GM19468 (cell line): ENCODE measurements at regions not wholly inside any gene's neighbourhood (a gene's known extent, or its start where the extent isn't known, plus 50 kb on each side); places are given as distances from the start of the nearest gene placed in this dataset.

Experiments
- ATAC-seq: cut with Tn5 transposase; IDR thresholded peaks from one replicate; pipeline ENCODE4 v1.9.1; 2021; ENCODE audit warnings: mild to moderate bottlenecking, moderate library complexity, moderate number of reproducible peaks; ENCODE audit not compliant: unreplicated experiment; ENCODE audit errors: extremely low read depth

DNA sequence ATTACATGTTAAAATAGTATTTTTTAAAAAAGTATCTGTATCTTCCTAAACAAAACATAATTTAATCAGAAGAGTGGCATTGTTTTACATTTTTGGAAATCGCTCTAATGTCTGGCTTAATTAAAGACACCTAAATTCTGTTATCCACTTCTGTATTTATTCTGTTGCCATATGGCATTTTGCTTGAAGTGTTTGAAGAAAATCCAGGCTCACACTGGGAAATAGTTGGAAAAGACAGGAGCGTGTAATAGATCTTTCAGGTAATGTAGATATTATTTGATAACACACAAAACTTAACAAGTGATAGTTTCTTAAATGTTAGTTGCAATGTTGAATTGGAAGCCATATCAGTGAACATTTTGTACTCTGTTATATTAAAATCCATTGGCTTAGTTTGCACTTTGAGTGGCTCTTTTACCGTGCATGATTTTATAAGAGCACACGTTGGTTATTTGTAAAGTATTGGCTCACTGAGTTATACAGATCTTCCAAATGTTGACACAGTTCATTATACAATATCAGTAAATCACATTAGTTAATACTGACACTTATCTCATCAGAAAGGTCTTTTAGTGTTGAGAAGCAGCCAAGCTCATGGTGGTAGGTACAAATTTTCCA is 128.4 kb upstream of the NPVF start:
- ATAC-seq: no peak

DNA sequence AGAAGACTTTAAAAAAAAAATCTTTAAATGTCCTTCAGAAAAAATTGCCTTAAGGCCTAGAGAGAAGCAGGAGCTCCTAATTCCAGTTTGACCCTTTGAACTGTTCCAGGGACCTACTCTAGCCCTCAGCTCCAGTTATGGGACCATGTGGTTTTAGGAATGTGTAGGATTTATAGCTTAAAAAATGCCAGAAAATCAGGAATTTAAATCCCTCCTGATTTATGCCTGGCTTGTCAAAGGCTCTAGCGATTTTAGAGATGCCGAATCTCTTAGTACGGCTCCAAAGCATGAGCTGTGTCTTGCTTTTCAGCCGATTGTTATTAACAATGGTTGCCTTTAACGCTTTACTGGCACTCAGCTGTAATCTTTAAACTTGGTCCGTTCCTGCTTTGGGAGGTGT is 130.6 kb upstream of the NPVF start:
- ATAC-seq: no peak

DNA sequence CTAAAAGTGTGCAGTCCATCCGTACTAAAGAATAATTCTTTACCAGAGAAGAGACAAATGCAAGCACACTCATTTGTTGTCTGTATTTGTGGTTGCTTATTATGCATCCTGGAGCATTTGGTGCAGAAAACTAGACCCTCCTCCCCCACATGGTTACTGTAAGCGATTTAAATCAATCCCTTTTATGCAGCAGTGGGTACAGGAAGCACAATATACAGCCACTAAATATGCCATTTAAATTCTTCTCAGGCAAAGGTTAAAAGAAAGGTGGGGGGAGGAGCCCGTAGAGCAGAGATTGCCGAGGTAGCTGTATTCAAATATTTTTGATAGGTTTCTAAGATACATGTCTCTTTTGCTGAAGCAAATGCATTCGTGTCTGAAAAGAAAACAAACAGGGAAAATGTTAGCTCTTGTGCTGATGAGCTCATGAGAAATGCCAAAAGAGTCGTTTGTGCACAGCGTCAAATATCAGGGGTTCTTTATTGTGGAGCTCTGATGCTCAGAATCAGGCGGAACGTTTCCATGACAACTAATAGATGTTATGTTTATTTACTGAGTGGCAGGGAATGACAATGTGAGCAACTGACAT is 131.3 kb upstream of the NPVF start:
- ATAC-seq: no peak

DNA sequence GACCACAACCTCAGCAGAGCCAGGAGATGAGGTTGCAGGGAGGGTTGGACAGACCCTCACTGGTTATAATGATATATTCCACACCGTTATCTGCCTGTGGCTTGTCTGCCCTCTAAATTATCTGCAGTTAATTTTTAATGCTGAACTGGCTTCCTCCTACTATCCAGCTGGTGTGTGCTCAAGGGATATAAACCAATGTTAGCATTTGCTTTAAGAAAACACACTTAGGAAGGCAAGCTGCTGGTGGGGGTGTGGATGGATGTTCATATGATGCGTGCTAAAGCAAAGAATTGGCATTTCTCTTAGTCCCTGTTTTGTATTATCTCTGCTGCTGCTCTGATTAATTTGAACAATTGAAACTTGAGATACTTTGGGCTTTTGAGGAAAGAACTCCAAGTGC is 132.2 kb upstream of the NPVF start:
- no peak for ATAC-seq

DNA sequence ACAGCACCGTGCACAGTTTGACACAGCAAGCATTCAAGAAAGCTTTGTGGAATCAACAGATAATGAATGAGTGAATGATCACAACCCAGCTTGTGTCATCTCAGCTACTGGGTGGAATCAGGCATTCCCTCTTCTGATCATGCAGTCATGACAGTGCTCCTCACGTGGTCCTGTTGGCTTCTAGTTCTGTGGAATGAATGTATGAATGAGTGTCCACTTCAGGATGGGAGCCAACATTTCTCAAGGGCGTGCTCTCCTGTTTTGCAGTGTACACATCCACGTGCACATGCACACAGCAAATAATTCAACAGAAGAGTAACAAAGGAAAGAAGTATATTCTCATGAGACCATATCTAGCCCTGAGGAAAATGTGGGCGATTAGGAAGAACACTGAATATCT is 133.1 kb upstream of the NPVF start:
- ATAC-seq: no peak

DNA sequence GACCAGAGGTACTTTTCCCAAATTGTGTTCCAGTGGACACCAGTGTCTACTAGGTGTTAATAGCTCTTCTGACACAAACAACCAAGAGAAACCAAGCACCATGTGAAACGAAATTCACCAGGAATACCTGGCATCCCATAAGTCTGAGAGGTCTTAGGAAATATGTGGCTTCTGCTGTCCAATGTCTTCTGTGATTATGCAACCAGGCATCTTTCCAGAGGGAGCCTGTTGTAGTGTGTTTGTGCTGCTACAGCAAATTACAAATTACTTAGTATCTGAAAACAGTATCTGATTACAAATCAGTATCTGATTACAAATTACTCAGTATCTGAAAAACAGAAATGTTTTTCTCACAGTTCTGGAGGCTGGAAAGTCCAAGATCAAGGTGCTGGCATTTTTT is 133.6 kb upstream of the NPVF start:
- ATAC-seq: no peak

DNA sequence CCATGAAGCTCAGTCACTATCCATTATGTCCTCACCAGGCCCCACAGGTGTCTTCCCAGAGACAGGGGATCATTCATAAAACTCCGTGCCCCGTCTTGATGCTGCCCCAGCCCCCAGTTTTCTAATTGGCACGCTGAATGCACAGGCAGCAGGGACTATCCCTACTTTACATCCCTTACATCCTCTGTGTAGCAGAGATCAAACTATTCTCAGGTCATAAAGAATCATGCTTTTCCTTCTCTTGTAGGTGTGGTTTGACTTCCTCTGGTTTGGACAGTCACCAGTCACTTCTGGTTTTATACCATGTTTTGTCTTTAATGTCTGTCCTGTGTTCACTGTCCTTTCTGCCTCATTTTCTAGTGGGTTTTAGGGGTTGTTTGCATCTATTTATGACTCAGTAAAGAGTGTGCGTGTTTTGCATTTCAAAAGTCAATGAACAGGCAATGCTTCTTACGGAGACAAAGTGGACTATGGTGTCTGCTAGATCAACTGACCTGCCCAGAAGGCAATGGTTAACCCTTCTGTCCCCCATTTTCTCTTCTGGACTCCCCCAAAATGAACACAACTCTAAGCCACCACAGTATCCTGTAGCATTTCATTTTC is 140.4 kb upstream of the NPVF start:
- ATAC-seq: no peak

DNA sequence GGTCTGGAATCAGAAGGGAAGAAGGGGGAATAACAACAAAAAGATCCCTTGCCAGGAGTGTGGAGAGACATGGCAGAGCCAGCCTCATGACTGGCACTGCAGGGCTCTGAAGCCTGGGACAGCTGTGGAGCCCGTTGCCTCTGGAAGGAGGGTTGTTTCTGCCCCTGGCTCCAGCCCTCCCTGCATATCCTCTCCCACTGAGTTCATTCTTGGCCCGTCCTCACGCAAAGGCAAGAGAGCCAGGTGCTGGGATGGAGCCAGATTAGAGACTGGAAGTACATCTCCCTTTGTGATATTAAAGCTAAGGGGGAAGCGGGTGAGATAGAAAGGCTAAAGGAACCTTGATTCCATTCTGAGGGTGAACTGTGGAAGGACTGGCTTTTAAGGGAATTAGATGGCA is 141.5 kb upstream of the NPVF start:
- ATAC-seq: no peak

DNA sequence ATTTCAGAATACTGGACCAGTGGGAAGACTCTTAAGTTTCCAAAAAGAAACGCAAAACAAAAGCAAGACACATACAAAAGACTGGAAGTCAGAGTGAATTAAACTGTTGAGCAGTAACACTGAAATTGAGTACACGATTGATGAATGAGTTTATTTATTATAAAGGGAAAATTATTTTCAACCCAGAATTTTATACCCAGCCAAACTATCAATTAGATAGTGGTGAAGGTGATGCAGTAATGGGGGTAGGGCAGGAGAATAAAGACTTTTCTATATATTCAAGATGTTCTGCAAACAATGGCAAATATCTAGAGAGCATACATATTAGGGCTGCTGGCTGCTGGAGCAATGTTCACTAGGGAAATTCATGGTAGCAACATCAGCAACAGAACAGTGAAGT is 143.7 kb upstream of the NPVF start:
- ATAC-seq: no peak

DNA sequence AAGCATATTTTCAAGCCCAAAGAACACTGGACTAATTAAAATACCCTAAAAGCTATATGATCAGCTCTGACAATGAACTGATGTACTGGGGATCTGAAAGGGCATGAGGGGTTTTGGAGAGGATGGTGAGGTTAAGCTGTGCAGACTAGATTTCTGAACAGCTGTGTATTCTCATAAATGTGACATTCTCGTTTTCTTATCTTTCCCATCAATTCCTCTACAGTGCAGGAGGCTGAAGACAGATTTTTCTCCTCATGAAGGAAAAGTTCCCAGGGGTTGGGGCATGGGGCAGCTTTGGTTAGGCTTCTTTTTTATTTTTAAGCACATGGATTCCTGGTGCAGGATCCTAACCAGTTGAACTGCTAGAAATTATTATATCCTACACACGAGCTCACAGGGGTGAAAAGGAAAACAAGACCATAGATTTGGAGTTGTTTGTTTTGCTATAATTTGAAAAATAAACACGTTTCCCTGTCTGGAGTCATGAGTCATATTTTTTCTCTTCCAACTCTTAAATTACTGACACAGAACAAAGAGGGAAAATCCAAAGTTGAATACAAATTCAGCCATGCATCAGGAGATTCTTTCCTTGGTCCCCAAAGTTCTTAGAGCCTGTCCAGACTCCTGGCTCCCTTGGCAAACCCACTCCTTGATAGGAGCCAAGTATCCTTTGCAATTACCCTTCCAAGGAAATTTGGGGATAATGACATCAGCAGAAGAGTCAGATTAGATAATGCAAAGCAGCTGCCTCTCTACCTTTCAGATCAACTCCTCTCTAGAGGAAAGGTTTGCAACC is 147.7 kb upstream of the NPVF start:
- ATAC-seq: no peak

DNA sequence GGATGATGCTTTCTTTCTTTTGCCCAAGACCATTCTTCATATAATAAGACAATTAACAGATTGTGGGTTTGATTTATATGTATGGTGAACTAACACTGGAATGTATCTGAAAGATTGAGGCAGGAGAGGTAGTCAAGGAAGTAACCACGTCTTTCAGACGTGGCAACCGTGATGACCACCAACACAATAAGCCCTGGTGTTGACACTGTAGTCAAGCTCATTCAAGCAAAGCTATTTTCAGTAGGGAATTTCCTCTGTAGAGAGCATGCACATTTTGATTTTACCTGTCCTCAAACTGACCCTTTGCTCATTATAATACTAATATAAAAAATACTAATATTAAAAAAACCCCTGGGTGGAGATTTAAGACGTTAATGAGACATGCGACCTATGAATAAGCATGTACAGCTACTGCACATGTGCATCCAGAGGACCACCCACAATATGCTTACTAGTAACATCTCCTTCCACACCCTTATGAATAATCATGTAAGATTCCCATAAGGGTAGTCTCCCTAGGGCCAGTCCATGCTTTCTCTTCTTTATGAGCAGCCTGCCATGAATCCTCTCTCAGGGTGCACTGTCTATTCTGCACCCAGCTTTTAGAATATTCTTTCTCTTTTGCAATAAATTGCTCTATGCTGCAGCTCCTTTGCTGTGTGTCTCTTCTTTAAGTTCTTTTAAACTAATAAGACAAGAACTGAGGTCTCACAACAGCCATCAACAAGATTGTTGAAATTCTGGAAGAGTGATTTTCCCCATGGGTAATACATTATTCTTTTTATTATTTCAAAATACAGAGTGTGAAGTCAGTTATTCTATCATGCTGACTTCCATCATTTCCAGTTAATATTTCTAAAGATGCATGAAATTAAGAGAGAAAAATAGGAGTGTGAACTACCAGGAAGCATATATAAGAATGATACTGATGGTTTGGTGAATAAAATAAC is 151.3 kb upstream of the NPVF start:
- ATAC-seq: no peak

DNA sequence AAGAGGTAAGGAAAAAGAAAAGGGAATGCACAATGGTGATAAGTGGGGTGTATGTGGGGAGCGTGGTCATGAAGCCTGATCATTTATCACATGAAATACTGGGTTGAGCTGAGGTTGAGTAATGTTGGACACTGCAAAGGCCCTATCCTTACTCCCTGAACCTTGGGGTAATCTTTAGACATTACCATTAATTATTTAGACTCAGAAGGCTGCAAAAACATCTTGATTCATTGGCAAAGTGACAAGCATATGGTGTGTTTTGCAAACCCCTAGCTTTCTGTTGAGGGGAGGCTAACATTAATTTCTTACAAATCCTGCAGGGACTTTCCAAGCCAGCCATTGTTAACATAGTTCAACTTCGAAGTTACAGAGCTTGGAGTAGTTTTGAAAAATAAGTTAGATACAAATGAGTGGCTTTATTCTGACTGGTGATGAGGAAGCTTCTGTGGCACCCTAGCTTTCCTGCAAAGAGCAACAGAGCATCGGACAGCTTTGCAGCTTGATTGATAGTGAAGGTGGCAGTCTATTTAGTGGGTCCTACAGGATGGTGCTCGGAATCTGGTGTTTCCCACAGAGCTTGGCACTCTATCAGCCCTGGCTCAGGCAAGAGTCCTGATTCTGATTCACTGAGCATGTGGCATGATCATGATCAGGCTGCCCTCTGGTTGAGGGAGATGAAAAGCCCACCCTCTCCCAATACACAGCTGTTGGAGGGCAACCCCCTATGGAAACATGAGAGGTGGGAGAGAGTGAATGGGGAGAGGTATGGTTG is 153.7 kb upstream of the NPVF start:
- ATAC-seq: no peak

DNA sequence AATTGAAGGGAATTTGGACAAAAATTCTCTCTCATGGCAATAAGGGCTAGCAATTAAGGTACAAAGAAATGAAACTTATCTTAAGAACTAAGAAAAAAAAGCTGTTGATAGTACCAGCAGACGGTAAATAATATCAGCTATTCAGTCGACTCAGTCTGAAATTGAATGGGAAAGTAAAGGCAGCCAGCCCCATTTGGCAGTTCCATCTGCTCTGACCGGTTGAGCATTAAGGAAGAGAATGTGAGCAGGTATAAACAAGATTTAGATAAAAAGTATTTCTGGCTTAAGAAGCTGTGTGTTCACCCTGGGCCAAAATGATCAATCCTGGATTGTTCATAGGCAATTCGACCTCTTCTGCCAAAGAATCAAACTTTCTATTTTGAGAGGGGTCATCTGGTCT is 154.6 kb upstream of the NPVF start:
- ATAC-seq: no peak

DNA sequence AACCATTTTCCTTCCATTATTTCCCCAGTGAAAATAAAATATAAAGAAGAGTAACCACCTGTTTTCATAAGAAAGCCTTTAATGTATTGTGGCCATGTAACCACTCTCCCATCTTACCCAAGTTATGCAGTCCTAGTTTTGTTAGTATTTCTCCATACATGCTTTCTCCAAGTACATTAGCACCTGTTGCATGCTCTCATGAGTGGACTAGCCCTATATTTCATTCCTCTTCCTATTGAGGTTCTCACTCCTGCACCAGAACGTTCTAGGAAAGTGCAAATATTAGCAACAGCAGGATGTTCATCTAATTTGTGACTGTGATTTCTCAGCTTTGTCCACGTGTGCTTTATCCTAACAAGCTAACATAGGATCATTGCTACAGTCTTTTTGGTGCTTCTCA is 155.1 kb upstream of the NPVF start:
- no peak for ATAC-seq

DNA sequence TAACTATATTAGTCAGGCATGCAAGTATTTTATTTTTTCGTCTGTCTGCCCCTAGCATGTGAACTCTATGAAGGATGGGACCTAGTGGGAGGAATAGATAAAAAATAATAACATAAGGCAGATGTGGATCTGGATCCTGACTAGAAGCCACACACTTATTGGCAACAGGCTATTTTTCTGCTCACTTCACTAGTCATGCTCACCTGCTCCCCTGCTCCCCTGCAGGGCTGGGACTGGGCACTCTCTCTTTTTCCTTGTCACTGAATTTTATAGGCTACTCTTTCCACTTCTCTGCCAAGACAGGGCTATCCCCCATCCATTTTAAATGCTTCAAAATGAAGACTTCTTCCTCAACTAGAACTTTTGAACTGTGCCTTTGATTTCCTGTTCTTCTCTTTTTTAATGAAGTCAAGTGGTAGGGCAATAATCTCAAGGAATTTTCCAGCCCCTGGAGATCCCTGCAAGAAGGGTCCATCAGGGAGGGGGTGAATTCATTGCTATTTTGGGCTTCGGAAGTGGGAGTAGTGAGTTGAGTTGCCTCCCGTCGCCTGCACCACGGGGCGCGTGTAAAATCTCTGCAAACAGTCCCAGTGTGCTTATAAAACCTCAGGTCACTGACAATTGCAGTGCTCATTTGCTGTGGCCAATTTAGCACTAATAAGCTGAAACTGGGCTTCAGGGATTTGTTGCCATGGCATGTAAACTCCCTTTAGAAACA is 156.7 kb upstream of the NPVF start:
- no peak for ATAC-seq

DNA sequence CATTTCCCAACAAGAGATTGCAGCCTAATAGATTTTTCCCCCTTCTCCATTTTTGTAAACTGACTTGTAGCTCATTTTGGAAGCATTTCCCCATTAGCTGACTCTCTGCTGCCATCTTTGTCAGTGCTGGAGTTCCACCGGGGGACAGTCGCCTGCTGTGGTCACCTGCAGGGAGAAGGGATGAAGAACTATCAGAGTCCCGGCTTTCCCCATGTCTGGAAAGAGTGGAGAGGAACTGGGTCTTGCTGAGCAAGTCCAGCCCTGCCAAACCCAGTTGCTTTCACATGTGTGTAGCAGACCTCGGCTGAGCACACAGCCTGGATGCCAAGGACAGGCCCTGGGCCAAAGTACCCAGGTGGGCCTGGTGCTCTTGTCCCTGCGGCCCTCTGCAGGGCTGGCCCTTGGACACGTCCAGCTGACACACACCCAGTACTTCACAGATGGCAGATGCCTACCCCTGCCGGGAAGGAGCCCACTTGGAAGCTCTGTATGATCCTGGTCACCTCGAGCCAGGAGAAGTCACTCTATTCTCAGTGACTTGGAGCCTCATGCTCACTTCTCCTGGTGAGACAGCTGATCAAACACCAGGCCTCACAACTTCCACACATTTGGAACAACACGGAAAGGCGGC is 157.3 kb upstream of the NPVF start:
- ATAC-seq: no peak

DNA sequence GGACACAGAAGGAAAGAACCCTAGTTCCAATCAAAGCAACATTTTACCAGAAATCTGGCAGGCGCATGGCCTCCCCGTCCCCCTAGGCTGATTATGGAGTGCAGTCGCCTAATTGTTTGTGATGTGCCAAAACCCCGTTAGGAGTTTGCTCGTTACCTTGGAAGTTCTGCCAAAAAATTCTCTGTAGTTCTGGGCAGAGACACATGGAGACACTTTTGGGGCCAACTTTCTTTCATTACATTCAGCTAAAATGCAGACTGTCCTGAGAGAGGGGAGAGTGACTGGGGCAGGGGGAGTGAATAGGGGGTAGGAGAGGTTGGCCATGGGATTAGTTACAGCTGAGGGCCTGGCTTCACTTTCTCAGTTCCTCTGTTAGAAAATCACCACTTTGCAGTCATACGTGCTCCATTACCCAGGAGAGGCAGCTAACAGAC is 158.0 kb upstream of the NPVF start:
- no peak for ATAC-seq

DNA sequence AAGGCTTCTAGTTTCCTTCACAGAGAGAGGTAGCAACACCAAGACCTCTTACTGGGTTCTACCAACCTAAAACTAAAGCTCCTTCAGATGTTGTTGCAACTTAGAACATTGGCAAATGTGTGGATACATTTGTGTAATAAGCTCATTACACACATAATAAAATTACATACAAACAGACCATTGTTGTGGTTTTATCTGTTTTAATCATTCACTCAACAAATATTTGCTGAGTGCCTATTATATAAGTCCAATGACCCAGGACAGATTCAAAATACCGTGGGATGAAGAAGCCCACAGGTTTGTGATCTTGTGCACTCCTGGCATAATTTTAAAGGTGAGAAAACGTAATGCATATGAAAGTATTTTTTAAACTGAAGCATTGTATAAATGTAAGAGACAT is 160.4 kb upstream of the NPVF start:
- no peak for ATAC-seq
